Prostate gland (tissue), 2 donors: ENCODE measurements at regions not wholly inside any gene's neighbourhood (a gene's known extent, or its start where the extent isn't known, plus 50 kb on each side); places are given as distances from the start of the nearest gene placed in this dataset.

ENCODE experiments used
- CTCF ChIP-seq, 4 experiments: fragments of 200-600 bp in 2 of 4; fragments of 450-650 bp in 2 of 4; sonication (generic) in 2 of 4; IDR thresholded peaks; 1 replicate in 3 of 4; 2 replicates in 1 of 4; pipeline ENCODE4 v1.5.1; 2016 to 2019; ENCODE audit warnings: antibody characterized with exemption in 4 of 4, mild to moderate bottlenecking in 2 of 4, moderate library complexity in 2 of 4
- POLR2A ChIP-seq: fragments of 450-650 bp; IDR thresholded peaks from one replicate; pipeline ENCODE4 v1.6.1; 2016; ENCODE audit warnings: antibody characterized with exemption, mild to moderate bottlenecking

- TF ChIP-seq CTCF (IDR thresholded peaks at IDR 0.05) (no peak), POLR2A (no peak)
These were observed 708.9 kb upstream of the CCDC179 start for GRCh38 chr11:23569134-23569533.
